ENCODE measurements at regions not wholly inside any gene's neighbourhood (a gene's known extent, or its start where the extent isn't known, plus 50 kb on each side); places are given as distances from the start of the nearest gene placed in this dataset.

GRCh38 chr6:141164042-141164743, 968.5 kb upstream of the GJE1 start:
- no peak for DNase-seq

GRCh38 chr6:141163107-141163506, 969.6 kb upstream of the GJE1 start:
- DNase-seq = no peak

GRCh38 chr6:141158740-141159139, 974.0 kb upstream of the GJE1 start:
- no peak for DNase-seq

GRCh38 chr6:141153563-141153962, 979.2 kb upstream of the GJE1 start:
- DNase-seq = no peak

- no peak for DNase-seq
Observed at GRCh38 chr6:141152951-141153350, 979.8 kb upstream of the GJE1 start.

GRCh38 chr6:141151710-141152417, 980.9 kb upstream of the GJE1 start:
- no peak for DNase-seq

- DNase-seq = no peak
Observed at GRCh38 chr6:141141870-141142269, 990.9 kb upstream of the GJE1 start.

- DNase-seq = no peak
Observed at GRCh38 chr6:141140905-141141304, 991.8 kb upstream of the GJE1 start.

- no peak for DNase-seq
Observed at GRCh38 chr6:141139461-141139860, 993.3 kb upstream of the GJE1 start.

GRCh38 chr6:141134723-141135122, 998.0 kb upstream of the GJE1 start:
- no peak for DNase-seq

GRCh38 chr6:141133836-141134235, 998.9 kb upstream of the GJE1 start:
- no peak for DNase-seq

- no peak for DNase-seq
Observed at GRCh38 chr6:141133346-141133745, 999.4 kb upstream of the GJE1 start.

GRCh38 chr6:141131616-141132015, 1001.1 kb upstream of the GJE1 start:
- DNase-seq = no peak

- no peak for DNase-seq
Observed at GRCh38 chr6:141123497-141123896, 1009.2 kb upstream of the GJE1 start.

GRCh38 chr6:141123049-141123448, 1009.7 kb upstream of the GJE1 start:
- no peak for DNase-seq

GRCh38 chr6:141118991-141119390, 1013.7 kb upstream of the GJE1 start:
- no peak for DNase-seq

GRCh38 chr6:141117874-141118273, 1014.9 kb upstream of the GJE1 start:
- DNase-seq = no peak

GRCh38 chr6:141110481-141110880, 1022.2 kb upstream of the GJE1 start:
- DNase-seq = no peak

GRCh38 chr6:141107591-141108160, 1025.0 kb upstream of the GJE1 start:
- no peak for DNase-seq

GRCh38 chr6:141105481-141105880, 1027.2 kb upstream of the GJE1 start:
- DNase-seq = peak; percentile 43

- DNase-seq = peak; percentile 9
Observed at GRCh38 chr6:141103246-141103645, 1029.5 kb upstream of the GJE1 start.

- DNase-seq = no peak
Observed at GRCh38 chr6:141097471-141097870, 1035.3 kb upstream of the GJE1 start.

GRCh38 chr6:141095308-141095707, 1037.4 kb upstream of the GJE1 start:
- DNase-seq = no peak
